ENCODE measurements at regions not wholly inside any gene's neighbourhood (a gene's known extent, or its start where the extent isn't known, plus 50 kb on each side); places are given as distances from the start of the nearest gene placed in this dataset.
"Not testable (repeated sequence)": the region's sequence is repeated elsewhere in the genome, so short reads cannot be mapped to it uniquely, and the experiment has no call there.

- no peak for DNase-seq (ENCODE audit: low read depth)
- TF ChIP-seq CTCF (conservative IDR thresholded peaks at IDR 0.05; ENCODE audit: low read depth, low read length) = no peak
Observed at GRCh38 chr14:53408175-53408879, 255.2 kb upstream of the DDHD1 start.

GRCh38 chr14:53406519-53406918 lies 253.4 kb upstream of the DDHD1 start:
- DNase-seq (ENCODE audit: low read depth) = no peak
- no peak for TF ChIP-seq CTCF (conservative IDR thresholded peaks at IDR 0.05; ENCODE audit: low read depth, low read length)
- H3K4me3 ChIP-seq (ENCODE audit: low read length) = no peak overlapping the region

More at GRCh38 chr14:53408175-53408879, 255.2 kb upstream of the DDHD1 start:
- H3K4me3 ChIP-seq (ENCODE audit: low read length) = no peak overlapping the region

- no peak for TF ChIP-seq CTCF (conservative IDR thresholded peaks at IDR 0.05; ENCODE audit: low read depth, low read length)
- H3K4me3 ChIP-seq (ENCODE audit: low read length) = no peak overlapping the region
- DNase-seq (ENCODE audit: low read depth) = no peak
Observed at GRCh38 chr14:53401646-53402045, 248.5 kb upstream of the DDHD1 start.

GRCh38 chr14:53399057-53399456 lies 245.9 kb upstream of the DDHD1 start:
- no peak for DNase-seq (ENCODE audit: low read depth)
- peak; percentile 36 for TF ChIP-seq CTCF (conservative IDR thresholded peaks at IDR 0.05; ENCODE audit: low read depth, low read length)
- H3K4me3 ChIP-seq (ENCODE audit: low read length) = no peak overlapping the region

GRCh38 chr14:53398616-53399015 lies 245.5 kb upstream of the DDHD1 start:
- DNase-seq (ENCODE audit: low read depth) = no peak
- H3K4me3 ChIP-seq (ENCODE audit: low read length) = no peak overlapping the region
- no peak for TF ChIP-seq CTCF (conservative IDR thresholded peaks at IDR 0.05; ENCODE audit: low read depth, low read length)

- H3K4me3 ChIP-seq (ENCODE audit: low read length); DNase-seq (ENCODE audit: low read depth): not testable (repeated sequence)
Observed at GRCh38 chr14:53395267-53395666, 242.1 kb upstream of the DDHD1 start.

- peak; percentile 72 for DNase-seq (ENCODE audit: low read depth)
- no peak for TF ChIP-seq CTCF (conservative IDR thresholded peaks at IDR 0.05; ENCODE audit: low read depth, low read length)
- no peak overlapping the region for H3K4me3 ChIP-seq (ENCODE audit: low read length)
Observed at GRCh38 chr14:53391631-53392285, 238.6 kb upstream of the DDHD1 start.
